GM19025 (cell line): ENCODE measurements at regions not wholly inside any gene's neighbourhood (a gene's known extent, or its start where the extent isn't known, plus 50 kb on each side); places are given as distances from the start of the nearest gene placed in this dataset.
"Not testable (repeated sequence)": the region's sequence is repeated elsewhere in the genome, so short reads cannot be mapped to it uniquely, and the experiment has no call there.

Source experiments
- ATAC-seq: cut with Tn5 transposase; IDR thresholded peaks from one replicate; pipeline ENCODE4 v1.9.1; 2021; ENCODE audit warnings: mild to moderate bottlenecking, low read depth, moderate library complexity; ENCODE audit not compliant: unreplicated experiment

DNA sequence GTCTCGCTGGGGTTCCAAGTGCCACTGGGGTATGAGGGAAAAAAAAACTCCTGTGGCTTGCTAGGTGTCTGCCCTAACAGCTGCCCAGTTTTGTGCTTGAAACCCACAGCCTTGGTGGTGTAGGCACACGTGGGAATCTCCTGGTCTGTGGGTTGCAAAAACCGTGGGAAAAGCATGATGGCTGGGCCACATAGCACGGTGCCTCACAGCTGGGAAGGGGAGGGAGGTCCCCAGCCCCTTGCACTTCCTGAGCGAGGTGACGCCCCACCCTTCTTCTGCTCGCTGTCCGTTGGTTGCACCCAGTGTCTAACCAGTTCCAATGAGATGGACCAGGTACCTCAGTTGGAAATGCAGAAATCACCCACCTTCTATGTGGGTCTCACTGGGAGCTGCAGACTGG lies 144.3 kb downstream of the KBTBD8 start:
- no peak for ATAC-seq

DNA sequence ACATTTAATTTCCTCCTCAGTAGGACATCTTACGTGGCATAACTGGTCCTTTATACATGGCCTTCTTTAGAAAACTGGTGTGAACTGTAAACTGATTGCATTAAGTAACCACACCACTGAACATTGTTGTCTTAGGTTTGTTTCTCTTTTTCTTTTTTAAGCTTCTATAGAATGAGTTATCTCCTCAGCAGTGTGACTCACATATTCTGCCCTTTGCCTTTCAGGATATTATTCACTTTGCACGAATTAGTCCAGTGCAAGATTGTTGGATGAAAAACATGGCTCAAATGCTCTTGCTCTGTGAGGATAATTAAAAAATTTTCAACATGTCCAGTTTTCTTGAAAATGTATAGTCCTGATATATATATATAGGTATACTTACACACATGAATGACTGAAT lies 147.6 kb downstream of the KBTBD8 start:
- ATAC-seq = no peak

DNA sequence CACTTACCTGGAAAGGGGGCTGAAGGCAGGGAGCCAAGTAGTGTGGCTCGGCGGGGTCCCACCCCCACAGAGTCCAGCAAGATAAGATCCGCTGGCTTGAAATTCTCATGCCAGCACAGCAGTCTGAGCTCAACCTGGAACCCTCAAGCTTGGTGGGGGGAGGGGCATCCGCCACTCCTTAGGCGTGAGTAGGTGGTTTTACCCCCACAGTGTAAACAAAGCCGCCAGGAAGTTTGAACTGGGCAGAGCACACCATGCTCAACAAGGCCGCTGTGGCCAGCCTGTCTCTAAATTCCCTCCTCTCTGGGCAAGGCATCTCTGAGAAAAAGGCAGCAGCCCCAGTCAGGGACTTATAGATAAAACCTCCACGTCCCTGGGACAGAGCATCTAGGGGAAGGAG lies 156.3 kb downstream of the KBTBD8 start:
- ATAC-seq = no peak

DNA sequence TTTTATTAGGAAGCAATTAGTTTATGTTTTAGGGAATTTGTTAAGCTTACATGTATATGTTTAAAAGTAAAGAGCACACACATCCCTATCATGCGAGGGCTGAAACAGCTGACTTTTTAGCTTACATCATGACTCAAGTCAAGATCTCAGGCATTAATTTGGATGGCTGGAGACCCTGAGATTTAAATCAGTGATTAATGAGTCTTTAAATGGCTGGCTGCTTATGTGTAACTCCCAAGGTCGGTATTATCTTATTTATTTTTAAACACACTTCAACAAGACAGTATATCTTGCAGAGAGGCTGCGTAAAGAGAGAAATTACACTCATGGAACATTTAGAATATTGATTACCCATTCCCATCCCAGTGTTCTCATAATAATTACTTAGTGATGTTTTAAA lies 169.4 kb downstream of the KBTBD8 start:
- ATAC-seq = no peak

DNA sequence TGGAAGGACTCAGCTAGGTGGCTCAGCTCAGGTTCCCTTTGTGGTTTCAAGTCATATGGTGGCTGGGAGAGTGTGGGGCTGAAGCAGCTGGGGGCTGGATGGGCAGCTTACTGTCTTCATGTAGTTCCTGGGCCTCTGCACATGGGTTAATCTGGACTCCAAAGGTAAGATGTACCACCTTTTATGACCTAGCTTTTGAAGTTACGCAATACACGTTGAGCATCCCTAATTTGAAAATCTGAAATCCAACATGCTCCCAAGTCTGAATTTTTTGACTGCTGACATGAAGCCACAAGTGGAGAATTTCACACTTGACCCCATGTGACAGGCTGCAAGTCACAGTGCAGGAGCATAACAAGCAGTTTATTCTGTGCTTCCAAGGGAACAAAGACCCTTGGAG lies 173.7 kb downstream of the KBTBD8 start:
- ATAC-seq = no peak

DNA sequence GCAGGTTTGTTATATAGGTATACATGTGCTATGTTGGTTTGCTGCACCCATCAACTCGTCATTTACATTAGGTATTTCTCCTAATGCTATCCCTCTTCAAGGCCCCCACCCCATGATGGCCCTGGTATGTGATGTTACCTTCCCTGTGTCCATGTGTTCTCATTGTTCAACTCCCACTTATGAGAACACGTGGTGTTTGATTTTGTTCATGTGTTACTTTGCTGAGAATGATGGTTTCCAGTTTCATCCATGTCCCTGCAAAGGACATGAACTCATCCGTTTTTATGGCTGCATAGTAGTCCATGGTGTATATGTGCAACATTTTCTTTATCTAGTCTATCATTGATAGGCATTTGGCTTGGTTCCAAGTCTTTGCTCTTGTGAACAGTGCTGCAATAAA lies 175.0 kb downstream of the KBTBD8 start:
- not testable (repeated sequence) for ATAC-seq

DNA sequence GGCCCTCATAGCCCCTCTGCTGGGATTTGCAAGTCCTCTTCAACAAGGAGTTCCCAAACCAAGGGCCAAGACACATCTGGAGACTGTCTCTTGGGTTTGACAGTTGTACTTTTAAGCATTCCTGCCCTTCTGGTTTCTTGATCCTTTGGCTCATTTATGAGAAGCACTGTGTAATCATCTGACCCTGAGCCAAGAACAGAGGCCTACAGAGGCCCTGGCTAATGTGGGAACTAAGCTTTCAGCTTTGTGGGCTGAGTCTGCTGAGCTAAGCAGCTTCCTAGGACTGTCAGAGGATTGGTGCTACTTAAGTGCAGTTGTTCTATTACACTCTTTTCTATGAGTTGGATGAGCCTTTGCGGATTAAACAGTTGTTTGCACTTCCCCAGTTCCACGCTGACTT lies 178.3 kb downstream of the KBTBD8 start:
- ATAC-seq = no peak

DNA sequence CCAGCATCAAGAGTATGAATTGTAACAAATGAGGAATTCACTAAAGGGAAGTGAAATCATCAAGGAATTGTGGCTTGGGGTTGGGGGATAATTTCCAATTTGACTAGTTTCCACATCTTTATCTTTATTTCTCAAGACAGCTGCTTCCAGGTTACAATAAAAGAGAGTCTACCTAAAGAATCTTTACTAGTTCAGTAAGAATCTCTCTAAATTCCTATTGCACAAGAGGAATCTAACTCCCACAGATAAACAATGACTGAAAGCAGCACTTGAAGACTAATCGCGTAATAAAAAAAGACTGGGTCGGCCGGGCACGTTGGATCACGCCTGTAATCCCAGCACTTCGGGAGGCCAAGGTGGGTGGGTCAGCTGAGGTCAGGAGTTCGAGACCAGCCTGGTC lies 194.4 kb downstream of the KBTBD8 start:
- ATAC-seq = no peak

DNA sequence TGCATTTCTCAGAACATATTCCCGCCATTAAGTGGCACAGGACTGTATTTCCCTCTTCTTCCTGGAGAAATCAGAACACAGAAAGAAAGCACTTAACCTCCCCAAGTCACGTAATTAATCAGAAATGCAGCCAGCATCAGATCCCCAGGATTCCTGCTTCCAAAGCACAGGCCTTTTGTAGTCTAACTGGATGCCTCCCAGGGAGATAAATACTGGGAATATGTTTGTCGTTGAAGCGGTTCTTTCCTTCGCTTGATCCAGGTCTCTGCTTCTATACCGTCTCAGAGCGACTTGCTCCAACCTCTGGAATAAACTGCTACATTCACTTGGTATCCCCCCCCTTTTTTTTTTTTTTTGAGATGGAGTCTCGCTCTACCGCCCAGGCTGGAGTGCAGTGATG lies 198.6 kb downstream of the KBTBD8 start:
- ATAC-seq = no peak

DNA sequence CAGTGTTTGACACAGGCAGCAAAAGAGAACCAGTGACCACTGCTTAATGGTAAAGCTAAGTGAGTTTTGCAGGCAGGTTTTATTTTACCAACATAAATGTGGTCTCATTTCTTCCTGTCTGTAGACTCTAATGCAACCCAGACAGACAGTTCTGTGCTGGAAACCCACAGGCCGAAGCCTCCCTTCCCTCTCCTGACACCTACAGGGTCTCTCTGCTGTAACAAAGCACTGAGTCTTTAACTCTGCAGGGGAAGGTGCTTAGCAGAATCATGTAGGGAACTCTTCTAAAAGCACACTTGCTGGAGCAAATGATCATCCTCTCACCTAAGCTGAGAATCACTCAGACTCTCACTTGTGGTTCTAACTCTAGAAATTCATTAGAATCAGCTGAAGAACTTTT lies 200.3 kb downstream of the KBTBD8 start:
- ATAC-seq = no peak

DNA sequence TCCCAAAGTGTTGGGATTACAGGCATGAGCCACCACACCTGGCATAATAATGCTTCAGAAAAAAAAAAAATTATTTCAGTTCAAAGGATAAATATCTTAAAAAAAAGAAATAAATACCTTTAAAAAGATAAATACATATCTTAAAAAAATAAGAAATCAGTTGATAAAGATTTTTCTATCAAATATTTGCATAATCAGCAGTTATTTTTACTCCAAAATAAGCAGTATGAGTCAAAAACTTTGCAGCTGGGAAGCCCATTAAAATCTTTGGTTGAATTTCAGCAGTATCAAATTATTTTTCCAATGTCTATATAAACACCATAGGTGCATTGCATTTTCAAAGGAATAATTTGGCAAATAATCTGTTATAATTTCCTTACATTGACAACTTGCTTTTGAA lies 202.5 kb downstream of the KBTBD8 start:
- ATAC-seq = no peak

DNA sequence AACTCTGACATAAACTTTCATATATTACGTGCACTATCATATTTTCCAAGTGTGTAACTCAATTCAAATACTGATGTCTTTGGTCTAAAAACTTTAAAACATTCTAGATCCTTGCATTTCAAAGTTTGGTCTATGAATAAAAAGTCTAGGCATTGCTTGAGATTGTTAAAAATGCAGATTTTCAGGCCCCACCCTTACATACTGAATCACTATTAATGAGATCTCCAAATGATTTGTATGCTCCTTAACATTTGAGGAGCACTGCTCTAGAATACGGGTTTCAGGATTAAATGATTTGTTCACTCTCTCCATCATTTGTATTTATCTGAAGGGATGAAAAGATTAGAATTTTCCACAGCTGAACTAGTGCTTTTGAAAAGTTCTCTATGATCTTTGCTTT lies 202.9 kb downstream of the KBTBD8 start:
- ATAC-seq = no peak

DNA sequence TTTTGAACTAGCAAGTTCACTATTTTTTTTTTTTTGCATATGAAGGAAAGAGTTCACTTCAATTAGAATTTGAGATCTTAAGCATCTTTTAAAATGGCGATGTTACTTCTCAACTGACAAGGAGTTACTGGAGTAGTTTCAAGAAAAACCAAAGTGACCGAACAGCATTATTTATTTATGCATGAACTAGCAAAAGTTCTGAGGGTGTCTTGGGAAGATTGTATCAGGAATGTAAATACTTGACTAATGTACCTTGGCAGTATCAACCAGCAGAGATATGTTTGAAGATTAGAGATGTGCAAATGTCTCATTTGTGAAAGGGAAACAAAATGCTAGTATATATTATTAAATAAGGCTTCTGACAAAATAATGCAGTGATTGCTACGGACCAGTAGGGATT lies 203.9 kb downstream of the KBTBD8 start:
- no peak for ATAC-seq

DNA sequence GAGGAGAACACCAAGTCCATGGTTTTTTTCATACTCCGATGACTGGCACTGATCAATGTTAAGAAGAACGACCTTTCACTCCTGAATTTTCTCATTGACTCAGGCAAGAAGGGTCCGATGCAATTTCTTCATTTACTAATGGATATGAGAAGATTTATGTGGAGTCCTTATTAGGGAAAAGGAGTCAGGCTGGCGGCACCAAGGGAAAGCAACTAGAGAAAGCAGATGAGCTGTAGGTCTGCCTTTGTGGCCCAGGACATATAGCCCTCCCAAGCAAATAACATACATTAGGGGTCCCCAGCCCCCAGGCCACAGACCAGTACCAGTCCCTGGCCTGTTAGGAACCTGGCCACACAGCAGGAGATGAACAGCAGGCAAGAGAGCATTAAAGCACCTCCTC lies 206.8 kb downstream of the KBTBD8 start:
- ATAC-seq = no peak

DNA sequence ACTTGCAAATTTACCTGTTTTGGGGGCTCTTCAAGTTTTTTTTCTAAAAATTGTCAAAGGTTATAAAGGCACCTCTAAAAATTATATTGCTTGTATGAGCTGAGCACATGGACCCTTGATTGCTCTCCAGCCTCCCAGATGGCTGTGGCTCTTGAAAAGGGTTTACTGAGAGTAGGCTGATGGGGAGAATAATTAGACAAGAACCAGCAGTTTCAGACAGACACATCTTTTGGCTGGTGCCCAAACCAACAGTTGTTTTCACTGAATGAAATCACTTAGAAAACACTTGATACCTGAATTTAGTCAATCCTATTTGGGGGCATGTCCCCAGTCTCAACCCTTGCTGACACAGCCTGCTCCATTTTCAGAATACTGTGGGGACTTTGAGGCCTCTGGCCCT lies 217.6 kb downstream of the KBTBD8 start:
- ATAC-seq = no peak

DNA sequence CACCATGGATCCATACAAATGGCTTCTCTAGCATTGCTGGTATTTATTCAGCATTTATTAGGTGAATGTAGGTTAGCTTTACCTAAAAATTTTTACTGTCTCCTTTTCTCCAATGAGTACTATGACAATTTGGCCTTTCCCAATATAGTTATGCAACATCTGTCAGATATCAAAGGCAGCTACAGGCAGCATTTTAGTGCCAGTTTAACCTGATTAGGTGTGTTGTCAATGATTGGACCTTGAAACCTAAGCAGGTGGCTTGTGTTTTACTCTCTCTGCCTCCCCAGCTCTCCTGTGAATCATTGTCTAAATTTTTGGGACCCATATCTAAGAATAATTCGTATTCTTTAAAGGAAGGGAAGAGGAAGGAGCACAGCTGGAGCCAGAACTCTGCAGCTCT lies 228.9 kb downstream of the KBTBD8 start:
- no peak for ATAC-seq

DNA sequence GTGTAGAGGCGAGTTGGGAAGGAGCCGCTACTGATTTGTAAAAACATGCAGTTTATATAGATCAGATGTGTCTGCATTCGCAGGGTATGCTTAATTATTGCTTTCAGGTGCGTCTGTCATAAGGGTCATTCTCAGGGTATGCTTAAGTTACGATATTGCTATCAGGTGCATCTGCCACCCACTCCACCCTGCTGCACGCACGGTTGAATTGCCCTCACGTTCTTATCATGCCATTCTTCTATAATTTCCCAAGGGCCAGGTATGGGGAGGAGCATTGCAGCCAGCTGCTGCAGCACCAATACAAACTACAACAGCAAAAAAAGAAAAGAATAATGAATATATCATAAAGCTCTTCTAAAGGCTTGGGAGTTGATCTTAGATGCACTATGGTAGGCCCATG lies 230.0 kb downstream of the KBTBD8 start:
- ATAC-seq = no peak

DNA sequence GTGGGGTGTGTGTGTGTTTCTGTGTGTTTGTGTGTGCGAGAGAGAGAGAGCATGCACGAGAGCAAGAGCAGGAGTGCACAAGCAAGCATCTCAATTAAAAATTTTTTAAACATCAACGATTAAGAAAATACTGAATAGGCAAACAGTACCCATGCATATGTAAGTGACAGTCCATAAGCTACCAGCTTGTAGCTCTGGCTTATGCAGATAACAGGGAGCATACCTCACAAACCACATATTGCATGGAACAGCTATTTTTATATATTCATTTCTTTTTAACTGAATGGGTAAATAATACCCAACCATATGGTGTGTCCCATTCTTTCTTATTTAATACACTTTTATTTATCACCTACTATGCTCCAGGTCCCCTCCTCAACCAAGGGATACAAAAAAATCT lies 234.5 kb downstream of the KBTBD8 start:
- ATAC-seq = no peak

DNA sequence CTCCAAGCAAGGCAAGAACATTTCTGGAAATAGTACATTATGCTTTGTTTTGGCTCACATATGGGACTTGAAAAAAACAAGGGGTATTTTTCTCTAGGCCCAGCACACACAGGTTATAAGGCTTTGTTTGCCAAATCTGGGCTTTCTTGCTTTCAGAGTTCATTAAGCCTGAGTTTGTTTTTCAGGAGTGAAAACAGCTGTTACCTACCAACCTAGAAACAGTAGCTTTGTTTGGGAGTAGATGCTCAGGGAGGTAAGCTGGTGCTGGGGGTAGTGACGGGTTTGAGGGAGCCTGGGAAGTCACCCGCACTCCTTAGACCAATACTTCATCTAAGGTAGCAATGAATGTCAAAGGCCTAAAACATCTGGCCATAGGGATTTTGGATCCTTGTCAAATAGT lies 241.2 kb downstream of the KBTBD8 start:
- ATAC-seq = no peak

DNA sequence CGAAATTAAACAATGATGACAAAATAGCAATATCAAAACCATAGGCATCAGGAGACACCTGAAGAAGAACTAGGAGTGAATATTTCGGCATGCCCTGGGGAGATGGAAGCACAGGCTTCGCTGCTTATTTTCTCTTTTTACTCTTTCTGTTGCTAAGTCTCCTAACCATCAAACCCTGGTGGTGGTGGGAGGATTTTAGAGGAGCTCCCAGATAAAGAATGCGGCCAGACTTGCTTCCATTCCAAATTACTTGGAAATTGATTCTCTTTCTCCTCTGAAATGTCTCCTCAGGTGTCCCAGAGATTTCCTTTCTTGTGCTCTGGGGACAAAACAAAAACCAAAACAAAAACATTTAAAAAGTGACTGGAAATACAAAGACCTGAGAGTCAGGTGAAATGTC lies 243.0 kb downstream of the KBTBD8 start:
- ATAC-seq = no peak

DNA sequence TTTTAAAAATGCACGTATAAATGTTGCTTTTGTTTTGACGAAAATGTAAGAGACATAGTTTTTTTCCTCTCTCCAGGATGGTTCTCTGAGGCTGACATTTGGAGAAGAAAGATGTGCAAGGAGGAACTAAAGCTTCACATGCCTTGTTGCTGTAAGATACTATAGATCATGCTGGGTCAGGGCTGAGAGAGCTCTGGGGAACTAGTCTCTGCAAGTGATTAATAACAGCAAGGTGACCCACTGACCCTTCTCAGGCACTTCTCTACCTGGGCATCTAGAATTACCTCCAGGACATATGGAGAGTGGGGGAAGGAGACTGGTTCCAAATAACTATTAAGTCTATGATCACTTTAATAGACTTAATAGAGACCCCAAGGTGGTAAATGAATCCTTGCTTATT lies 246.0 kb downstream of the KBTBD8 start:
- ATAC-seq = no peak

DNA sequence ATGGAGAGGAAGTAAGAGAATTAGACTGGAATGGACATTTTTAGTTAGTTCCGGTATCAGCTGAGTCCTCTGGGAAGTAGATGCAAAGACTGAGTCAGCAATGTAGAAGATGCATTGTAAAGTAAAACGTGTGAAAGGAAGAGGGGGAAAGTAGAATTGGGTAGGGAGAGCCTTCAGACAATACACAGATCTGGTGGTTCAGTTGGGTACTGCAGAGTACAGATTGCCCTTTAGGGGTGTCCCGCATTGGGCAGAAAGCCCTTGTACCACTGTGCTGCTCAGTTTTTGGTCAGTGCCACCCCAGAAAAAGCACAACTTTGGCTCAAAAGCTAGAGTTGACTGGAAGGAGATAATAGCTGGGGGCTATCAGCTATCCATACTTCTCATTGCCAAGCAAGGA lies 247.4 kb downstream of the KBTBD8 start:
- ATAC-seq = no peak

DNA sequence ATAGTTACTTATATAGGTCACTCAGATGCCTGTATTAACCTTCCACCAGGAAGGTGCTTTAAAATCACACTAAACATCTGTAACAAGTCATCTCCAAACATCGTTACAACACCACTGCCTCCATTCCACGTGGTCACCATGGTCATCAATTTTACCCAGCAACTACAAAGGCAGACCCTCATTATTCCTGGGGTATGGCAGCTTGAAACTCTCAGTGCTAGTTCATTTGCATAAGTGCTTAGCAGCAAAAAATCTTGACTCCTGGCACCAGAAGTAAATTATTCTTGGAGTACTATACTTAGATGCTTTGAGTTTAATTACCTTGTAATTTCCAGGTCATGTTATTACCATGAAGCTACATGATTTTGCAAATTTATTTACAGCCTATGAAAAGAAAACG lies 250.6 kb downstream of the KBTBD8 start:
- no peak for ATAC-seq

DNA sequence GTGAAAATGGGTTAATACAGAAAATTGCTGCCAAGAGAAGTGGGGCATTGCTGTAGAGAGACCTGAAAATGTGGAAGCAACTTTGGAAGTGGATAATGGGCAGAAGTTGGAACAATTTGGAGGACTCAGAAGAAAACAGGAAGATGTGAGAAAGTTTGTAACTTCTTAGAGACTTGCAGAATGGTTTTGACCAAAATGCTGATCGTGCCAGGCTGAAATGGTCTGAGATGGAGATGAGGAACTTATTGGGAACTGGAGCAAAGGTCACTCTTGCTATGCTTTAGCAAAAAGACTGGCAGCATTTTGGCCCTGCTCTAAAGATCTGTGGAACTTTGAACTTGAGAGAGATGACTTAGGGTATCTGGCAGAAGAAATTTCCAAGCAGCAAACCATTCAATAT lies 254.8 kb downstream of the KBTBD8 start:
- ATAC-seq = not testable (repeated sequence)
